Uterus (tissue), 3 donors: ENCODE measurements at regions not wholly inside any gene's neighbourhood (a gene's known extent, or its start where the extent isn't known, plus 50 kb on each side); places are given as distances from the start of the nearest gene placed in this dataset.

Experiments
- DNase-seq, 2 donors: peaks; one replicate each; pipeline ENCODE4 v3.0.0-alpha.2; 2019 to 2020
- H3K27ac ChIP-seq, 2 donors: fragments of 200-600 bp; sonication (generic); 1 replicate in 1 of 2; 2 replicates in 1 of 2; pipeline ENCODE4 v1.5.1; 2016 to 2018
- H3K27me3 ChIP-seq, 2 donors: fragments of 200-600 bp; sonication (generic); one replicate each; pipeline ENCODE4 v1.5.1; 2018 to 2019; ENCODE audit warnings: control low read depth in 1 of 2
- H3K36me3 ChIP-seq, 2 donors: fragments of 200-600 bp; sonication (generic); one replicate each; pipeline ENCODE4 v1.5.1; 2019; ENCODE audit warnings: control low read depth in 1 of 2
- H3K4me1 ChIP-seq, 2 donors: fragments of 200-600 bp; sonication (generic); one replicate each; pipeline ENCODE4 v1.5.1; 2018 to 2019; ENCODE audit warnings: control low read depth in 1 of 2
- H3K4me3 ChIP-seq, 2 donors: fragments of 200-600 bp; sonication (generic); 1 replicate in 1 of 2; 2 replicates in 1 of 2; pipeline ENCODE4 v1.5.1; 2018 to 2019; ENCODE audit warnings: mild to moderate bottlenecking in 1 of 2
- H3K9me3 ChIP-seq, 2 donors: fragments of 200-600 bp; sonication (generic); one replicate each; pipeline ENCODE4 v1.5.1; 2019; ENCODE audit warnings: control low read depth in 1 of 2
- POLR2A ChIP-seq, 2 donors: fragments of 450-650 bp; IDR thresholded peaks; one replicate each; pipeline ENCODE4 v1.6.1; 2016; ENCODE audit warnings: antibody characterized with exemption in 2 of 2, mild to moderate bottlenecking in 1 of 2, moderate library complexity in 1 of 2
- intact Hi-C: fragments of 100-400 bp; cut with DNase I; formaldehyde crosslinking; loops from one replicate; pipeline ENCODE4 v1.15.1; 2023; ENCODE audit warnings: low total_unique reads
- TF ChIP-seq, protein P1 (sequence below), 4 experiments: fragments of 200-600 bp in 2 of 4; fragments of 450-650 bp in 2 of 4; sonication (generic) in 2 of 4; IDR thresholded peaks; one replicate each; pipeline ENCODE4 v1.5.1; 2016 to 2019; ENCODE audit warnings: antibody characterized with exemption in 4 of 4, mild to moderate bottlenecking in 2 of 4, moderate library complexity in 1 of 4
- donor health status: DM: yes; HTN: yes; CAD: no.

DNA sequence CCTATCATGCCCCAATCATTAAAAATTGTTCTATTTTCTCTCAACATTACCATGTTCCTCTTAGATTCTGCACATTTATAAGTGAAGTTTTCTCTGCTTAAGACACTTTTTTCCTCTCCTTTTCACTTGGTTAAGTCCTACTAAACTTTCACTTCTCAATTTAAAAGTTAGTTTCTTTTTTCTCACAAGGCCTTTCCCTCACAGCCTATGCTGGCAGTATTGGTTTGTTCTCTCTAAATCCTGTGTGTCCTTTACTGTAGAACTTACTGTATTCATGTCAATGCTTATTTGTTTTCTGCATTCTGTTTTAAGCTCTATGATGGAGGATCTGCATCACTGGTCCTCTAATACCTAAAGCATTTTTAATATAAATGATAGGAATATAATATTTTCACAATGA, 2816.6 kb downstream of the PCDH9 start:
- H3K4me3 ChIP-seq = no peak overlapping the region
- no peak for DNase-seq
- intact Hi-C loops = no loop called here
- H3K4me1 ChIP-seq = no peaks in the 10 kb centered on the region
- no peak overlapping the region for H3K27ac ChIP-seq
- H3K27me3 ChIP-seq = no peaks in the 10 kb centered on the region
- H3K9me3 ChIP-seq = no peaks in the 10 kb centered on the region
- TF ChIP-seq POLR2A (IDR thresholded peaks at IDR 0.05) = no peak
- TF ChIP-seq, protein P1, sequence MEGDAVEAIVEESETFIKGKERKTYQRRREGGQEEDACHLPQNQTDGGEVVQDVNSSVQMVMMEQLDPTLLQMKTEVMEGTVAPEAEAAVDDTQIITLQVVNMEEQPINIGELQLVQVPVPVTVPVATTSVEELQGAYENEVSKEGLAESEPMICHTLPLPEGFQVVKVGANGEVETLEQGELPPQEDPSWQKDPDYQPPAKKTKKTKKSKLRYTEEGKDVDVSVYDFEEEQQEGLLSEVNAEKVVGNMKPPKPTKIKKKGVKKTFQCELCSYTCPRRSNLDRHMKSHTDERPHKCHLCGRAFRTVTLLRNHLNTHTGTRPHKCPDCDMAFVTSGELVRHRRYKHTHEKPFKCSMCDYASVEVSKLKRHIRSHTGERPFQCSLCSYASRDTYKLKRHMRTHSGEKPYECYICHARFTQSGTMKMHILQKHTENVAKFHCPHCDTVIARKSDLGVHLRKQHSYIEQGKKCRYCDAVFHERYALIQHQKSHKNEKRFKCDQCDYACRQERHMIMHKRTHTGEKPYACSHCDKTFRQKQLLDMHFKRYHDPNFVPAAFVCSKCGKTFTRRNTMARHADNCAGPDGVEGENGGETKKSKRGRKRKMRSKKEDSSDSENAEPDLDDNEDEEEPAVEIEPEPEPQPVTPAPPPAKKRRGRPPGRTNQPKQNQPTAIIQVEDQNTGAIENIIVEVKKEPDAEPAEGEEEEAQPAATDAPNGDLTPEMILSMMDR (IDR thresholded peaks at IDR 0.05) = no peak
- no peaks in the 10 kb centered on the region for H3K36me3 ChIP-seq

DNA sequence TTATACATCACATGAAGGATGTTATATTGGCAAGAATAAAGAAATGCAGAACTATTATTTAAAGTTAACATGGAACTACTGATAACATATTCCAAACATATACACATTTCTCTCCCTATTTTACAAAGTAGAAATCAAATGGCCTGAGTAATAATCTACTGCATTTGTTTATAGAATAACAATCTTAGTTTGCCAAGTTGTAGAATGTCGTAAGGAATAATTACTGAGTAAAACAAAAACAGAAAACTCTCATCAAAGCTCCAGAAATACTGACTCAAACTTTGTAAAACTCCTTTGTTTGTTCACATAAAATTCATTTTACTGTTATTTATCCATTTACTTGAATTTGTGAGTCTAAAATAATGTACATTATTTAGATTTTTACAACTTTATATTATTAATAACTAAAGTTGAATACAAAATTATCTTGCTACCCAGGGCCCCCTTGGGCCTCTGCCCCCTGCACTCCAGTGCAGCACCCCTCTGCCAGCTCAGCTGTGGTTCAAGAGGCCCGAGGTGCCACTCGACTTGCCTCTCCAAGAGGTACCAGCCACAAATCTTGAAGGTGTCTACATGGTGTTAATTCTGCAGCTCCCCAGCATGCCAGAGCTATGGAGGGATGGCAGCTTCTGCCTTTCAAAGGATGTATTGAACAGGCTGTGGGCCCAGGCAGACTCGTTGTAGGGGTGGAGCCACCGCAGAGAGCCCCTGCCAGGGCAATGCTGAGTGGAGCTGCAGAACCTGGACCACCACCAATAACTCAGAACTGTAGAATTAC, 2819.7 kb downstream of the PCDH9 start:
- Histone ChIP-seq H3K27me3 (no peaks in the 10 kb centered on the region), H3K4me3 (no peak overlapping the region), H3K9me3 (no peaks in the 10 kb centered on the region), H3K36me3 (no peaks in the 10 kb centered on the region), H3K4me1 (no peaks in the 10 kb centered on the region), H3K27ac (no peak overlapping the region)
- DNase-seq = no peak
- intact Hi-C loops = no loop called here
- TF ChIP-seq, protein P1 (IDR thresholded peaks at IDR 0.05) = no peak
- TF ChIP-seq POLR2A (IDR thresholded peaks at IDR 0.05) = no peak

DNA sequence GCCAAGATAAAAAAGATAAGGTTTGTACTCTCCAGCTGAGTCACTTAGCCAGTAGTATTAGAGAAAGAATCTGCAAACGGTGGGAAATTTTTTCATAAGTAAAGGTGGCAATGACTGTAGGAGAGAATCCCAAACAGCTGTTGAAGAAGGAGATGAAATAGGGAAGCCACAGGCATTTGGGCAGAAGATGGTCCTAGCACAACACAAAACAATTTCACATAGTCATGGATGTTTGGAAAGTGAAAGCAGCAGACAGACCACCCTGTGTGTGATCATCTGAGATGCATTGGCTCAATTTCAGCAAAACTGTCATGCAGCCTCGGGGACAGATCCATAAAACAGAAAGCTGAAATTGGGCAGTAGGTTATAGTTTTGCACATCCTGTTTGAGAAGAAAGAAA, 2832.4 kb downstream of the PCDH9 start:
- H3K4me1 ChIP-seq = no peaks in the 10 kb centered on the region
- no peak overlapping the region for H3K4me3 ChIP-seq
- intact Hi-C loops = no loop called here
- H3K27me3 ChIP-seq = no peaks in the 10 kb centered on the region
- no peak for DNase-seq
- no peak overlapping the region for H3K27ac ChIP-seq
- TF ChIP-seq POLR2A (IDR thresholded peaks at IDR 0.05) = no peak
- TF ChIP-seq, protein P1 (IDR thresholded peaks at IDR 0.05) = no peak
- no peaks in the 10 kb centered on the region for H3K9me3 ChIP-seq
- no peaks in the 10 kb centered on the region for H3K36me3 ChIP-seq

DNA sequence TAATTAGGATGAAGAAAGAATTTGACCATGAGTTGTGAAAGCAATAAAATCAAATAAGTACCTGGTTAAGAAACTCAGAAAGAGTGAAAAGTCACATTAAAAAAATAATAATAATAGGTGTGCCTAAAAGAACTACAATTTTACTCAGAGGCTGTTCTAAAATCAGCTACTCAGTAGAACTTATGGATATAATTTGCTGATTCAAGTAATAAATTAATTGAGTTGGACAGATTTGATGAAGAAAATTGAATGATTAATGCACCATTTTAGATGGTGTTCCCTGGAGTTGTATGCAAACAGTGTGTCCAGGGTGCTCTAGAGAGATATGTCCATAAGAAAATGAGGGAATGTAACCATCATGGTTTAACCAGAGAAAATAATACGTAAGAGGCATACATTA, 2852.5 kb downstream of the PCDH9 start:
- Histone ChIP-seq H3K27me3 (no peaks in the 10 kb centered on the region), H3K4me1 (no peaks in the 10 kb centered on the region), H3K36me3 (no peaks in the 10 kb centered on the region), H3K4me3 (no peak overlapping the region), H3K27ac (no peak overlapping the region), H3K9me3 (no peaks in the 10 kb centered on the region)
- TF ChIP-seq, protein P1 (IDR thresholded peaks at IDR 0.05) = no peak
- no peak for TF ChIP-seq POLR2A (IDR thresholded peaks at IDR 0.05)
- DNase-seq = no peak
- intact Hi-C loops = no loop called here

DNA sequence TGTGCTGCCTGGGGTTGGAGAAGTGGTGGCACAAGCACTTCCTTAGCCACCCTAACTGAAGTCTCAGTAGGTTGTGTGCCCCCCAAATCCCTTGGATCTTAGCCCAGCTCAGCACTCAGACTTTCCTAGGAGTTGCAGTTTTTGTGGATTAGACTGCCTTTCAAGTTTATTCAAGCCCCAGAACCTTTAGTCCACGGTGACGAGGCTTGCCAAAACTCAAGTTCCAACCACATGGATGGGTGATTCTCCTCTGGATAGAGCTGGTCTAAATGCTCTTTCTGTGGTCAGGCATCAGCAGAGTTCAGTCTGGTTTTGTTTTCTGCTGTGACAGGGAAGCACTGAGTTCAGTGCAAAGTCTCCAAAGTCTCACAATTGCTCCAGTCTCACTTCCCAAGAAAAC, 2858.7 kb downstream of the PCDH9 start:
- Histone ChIP-seq H3K27ac (no peak overlapping the region), H3K36me3 (no peaks in the 10 kb centered on the region), H3K27me3 (no peaks in the 10 kb centered on the region), H3K9me3 (no peaks in the 10 kb centered on the region), H3K4me3 (no peak overlapping the region), H3K4me1 (no peaks in the 10 kb centered on the region)
- intact Hi-C loops = no loop called here
- no peak for DNase-seq
- no peak for TF ChIP-seq POLR2A (IDR thresholded peaks at IDR 0.05)
- TF ChIP-seq, protein P1 (IDR thresholded peaks at IDR 0.05) = no peak
